H1 (cell line): ENCODE measurements at regions not wholly inside any gene's neighbourhood (a gene's known extent, or its start where the extent isn't known, plus 50 kb on each side); places are given as distances from the start of the nearest gene placed in this dataset.

Source experiments
- BACH1 ChIP-seq: IDR thresholded peaks from 2 replicates; pipeline ENCODE4 v1.6.1; 2012; ENCODE audit warnings: low read length, improper control_type of control experiment
- CBX8 ChIP-seq: fragments of 300-800, 300-1000 bp; sonication (generic); IDR thresholded peaks from 2 replicates; pipeline ENCODE4 v1.7.1; 2016; ENCODE audit warnings: low read depth, low read length, borderline replicate concordance
- CHD7 ChIP-seq: fragments of 300-600 bp; sonication (generic); IDR thresholded peaks from 2 replicates; pipeline ENCODE4 v1.7.1; 2012; ENCODE audit warnings: low read length, moderate library complexity, mild to moderate bottlenecking, inconsistent platforms; ENCODE audit not compliant: insufficient replicate concordance
- HDAC2 ChIP-seq, 2 experiments: fragments of 300-600 bp in 1 of 2; sonication (generic) in 1 of 2; IDR thresholded peaks; 2 replicates each; pipeline ENCODE4 v1.6.1; 2011 to 2012; ENCODE audit warnings: low read depth in 2 of 2, low read length in 2 of 2, mild to moderate bottlenecking in 2 of 2, moderate library complexity in 2 of 2, borderline replicate concordance in 1 of 2, inconsistent platforms in 1 of 2
- KDM5A ChIP-seq: fragments of 200-600 bp; IDR thresholded peaks from 2 replicates; pipeline ENCODE4 v1.7.1; 2012; ENCODE audit warnings: mild to moderate bottlenecking, low read length, inconsistent platforms, mixed read lengths
- NANOG ChIP-seq: IDR thresholded peaks from 2 replicates; pipeline ENCODE4 v1.6.1; 2011; ENCODE audit warnings: low read length, low read depth, mild to moderate bottlenecking, inconsistent platforms; ENCODE audit not compliant: insufficient read depth, poor library complexity, severe bottlenecking
- PHF8 ChIP-seq: fragments of 200-600 bp; sonication (generic); conservative IDR thresholded peaks from 2 replicates; pipeline ENCODE4 v1.7.1; 2012; ENCODE audit warnings: low read depth, mild to moderate bottlenecking, inconsistent platforms, low read length, moderate library complexity
- RBBP5 ChIP-seq: IDR thresholded peaks from 2 replicates; pipeline ENCODE4 v1.7.1; 2012; ENCODE audit warnings: low read depth, mild to moderate bottlenecking, inconsistent platforms, low read length, moderate library complexity, borderline replicate concordance

- no peak for TF ChIP-seq CHD7
- no peak for TF ChIP-seq PHF8
- no peak for TF ChIP-seq KDM5A
- TF ChIP-seq NANOG, result no peak
- no peak for TF ChIP-seq CBX8
- no peak for TF ChIP-seq HDAC2 (IDR thresholded peaks at IDR 0.05; ENCODE audit: borderline replicate concordance in 1 of 2, low read depth in 2 of 2, low read length in 2 of 2)
- TF ChIP-seq RBBP5, result no peak
- TF ChIP-seq BACH1, result no peak
These were observed 191.1 kb upstream of the ARHGAP20 start (continued) for GRCh38 chr11:110903378-110903777.
